OCI-LY1 (cell line): ENCODE measurements at regions not wholly inside any gene's neighbourhood (a gene's known extent, or its start where the extent isn't known, plus 50 kb on each side); places are given as distances from the start of the nearest gene placed in this dataset.

ENCODE experiments used
- H2AFZ ChIP-seq: fragments of 200-600 bp; sonication (generic), shearing (Covaris generic); 2 replicates; pipeline ENCODE4 v1.6.0; 2014; ENCODE audit warnings: antibody characterized with exemption, mild to moderate bottlenecking, low read length
- H3F3A ChIP-seq: fragments of 200-600 bp; sonication (generic), shearing (Covaris generic); 2 replicates; pipeline ENCODE4 v1.6.0; 2014; ENCODE audit warnings: mild to moderate bottlenecking, antibody characterized with exemption, low read length, moderate library complexity; ENCODE audit not compliant: insufficient read depth
- H3K27ac ChIP-seq: fragments of 200-600 bp; sonication (generic); 2 replicates; pipeline ENCODE4 v1.5.1; 2014; ENCODE audit warnings: low read length, mixed run types, mild to moderate bottlenecking, low read depth; ENCODE audit not compliant: poor library complexity, severe bottlenecking
- H3K27me3 ChIP-seq: fragments of 200-600 bp; sonication (generic); 2 replicates; pipeline ENCODE4 v1.6.0; 2014; ENCODE audit warnings: antibody characterized with exemption, mild to moderate bottlenecking, low read length, moderate library complexity; ENCODE audit not compliant: insufficient read depth
- H3K36me3 ChIP-seq: fragments of 200-600 bp; sonication (generic); 2 replicates; pipeline ENCODE4 v1.6.1; 2014; ENCODE audit warnings: mild to moderate bottlenecking, antibody characterized with exemption, low read length, moderate library complexity, mixed read lengths; ENCODE audit not compliant: insufficient read depth
- H3K4me1 ChIP-seq: fragments of 200-600 bp; sonication (generic); 2 replicates; pipeline ENCODE4 v1.5.1; 2014; ENCODE audit warnings: mild to moderate bottlenecking, low read length, moderate library complexity; ENCODE audit not compliant: insufficient read depth, severe bottlenecking
- H3K4me2 ChIP-seq: fragments of 200-600 bp; sonication (generic), shearing (Covaris generic); 2 replicates; pipeline ENCODE4 v1.6.1; 2014; ENCODE audit warnings: low read length
- H3K4me3 ChIP-seq: fragments of 200-600 bp; sonication (generic); 2 replicates; pipeline ENCODE4 v1.5.1; 2014; ENCODE audit warnings: low read length, low read depth, mild to moderate bottlenecking, mixed read lengths; ENCODE audit not compliant: poor library complexity, severe bottlenecking
- H3K79me2 ChIP-seq: fragments of 200-600 bp; shearing (Covaris generic); 2 replicates; pipeline ENCODE4 v1.6.1; 2016; ENCODE audit warnings: mixed run types, low read length, mixed read lengths; ENCODE audit not compliant: insufficient read depth
- H3K9ac ChIP-seq: fragments of 200-600 bp; sonication (generic), shearing (Covaris generic); 2 replicates; pipeline ENCODE4 v1.6.1; 2014; ENCODE audit warnings: mild to moderate bottlenecking, low read length, mixed read lengths
- H3K9me2 ChIP-seq: fragments of 200-600 bp; sonication (generic), shearing (Covaris generic); 2 replicates; pipeline ENCODE4 v1.6.1; 2014; ENCODE audit warnings: low read depth, mild to moderate bottlenecking, low read length, mixed read lengths
- H3K9me3 ChIP-seq: fragments of 200-600 bp; shearing (Covaris generic); 2 replicates; pipeline ENCODE4 v1.6.1; 2014; ENCODE audit warnings: low read length, mixed read lengths
- H4K20me1 ChIP-seq: fragments of 200-600 bp; sonication (generic), shearing (Covaris generic); 2 replicates; pipeline ENCODE4 v1.6.0; 2016; ENCODE audit warnings: mild to moderate bottlenecking, low read length; ENCODE audit not compliant: insufficient read depth
- EZH2 ChIP-seq: fragments of 200-600 bp; sonication (generic), shearing (Covaris generic); IDR thresholded peaks from 2 replicates; pipeline ENCODE4 v1.8.0; 2017; ENCODE audit warnings: borderline replicate concordance, mixed run types, mild to moderate bottlenecking, antibody characterized with exemption, low read length, moderate library complexity, mixed read lengths
- TF ChIP-seq, protein P1 (sequence below): fragments of 200-600 bp; sonication (generic), shearing (Covaris generic); IDR thresholded peaks from 2 replicates; pipeline ENCODE4 v1.5.1; 2017; ENCODE audit warnings: mild to moderate bottlenecking, antibody characterized with exemption, low read length, moderate library complexity, mixed read lengths

DNA sequence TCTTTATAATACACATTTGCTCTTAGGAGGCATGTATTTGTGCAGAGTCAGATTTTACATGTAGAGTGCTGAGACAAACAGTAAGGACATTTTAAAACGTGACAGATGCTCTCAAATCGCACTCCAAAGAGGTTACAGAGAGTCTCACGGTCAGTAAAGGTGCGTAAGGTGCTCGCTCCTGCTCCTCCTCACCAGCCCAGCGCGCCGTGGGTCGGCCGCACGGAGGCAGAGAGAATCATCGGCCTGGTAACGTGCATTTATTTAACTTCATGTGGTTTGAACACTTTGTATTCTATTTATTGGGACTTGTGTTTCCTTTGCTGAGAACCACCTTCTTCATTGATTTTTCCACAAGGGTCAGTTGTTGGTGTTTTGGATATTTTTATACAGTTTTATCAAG, 900.1 kb downstream of the BRD1 start:
- Histone ChIP-seq H3K27me3 (no peaks in the 10 kb centered on the region; the same call in 1 of the 2 replicates), H3F3A (no peaks in the 10 kb centered on the region), H3K9me3 (no peaks in the 10 kb centered on the region), H3K79me2 (no peaks in the 10 kb centered on the region), H3K4me3 (no peak overlapping the region), H4K20me1 (no peaks in the 10 kb centered on the region), H3K9ac (no peak overlapping the region), H3K36me3 (no peaks in the 10 kb centered on the region), H2AFZ (no peak overlapping the region), H3K4me2 (no peak overlapping the region), H3K9me2 (no peaks in the 10 kb centered on the region), H3K27ac (no peak overlapping the region), H3K4me1 (no peaks in the 10 kb centered on the region)
- TF ChIP-seq, protein P1, sequence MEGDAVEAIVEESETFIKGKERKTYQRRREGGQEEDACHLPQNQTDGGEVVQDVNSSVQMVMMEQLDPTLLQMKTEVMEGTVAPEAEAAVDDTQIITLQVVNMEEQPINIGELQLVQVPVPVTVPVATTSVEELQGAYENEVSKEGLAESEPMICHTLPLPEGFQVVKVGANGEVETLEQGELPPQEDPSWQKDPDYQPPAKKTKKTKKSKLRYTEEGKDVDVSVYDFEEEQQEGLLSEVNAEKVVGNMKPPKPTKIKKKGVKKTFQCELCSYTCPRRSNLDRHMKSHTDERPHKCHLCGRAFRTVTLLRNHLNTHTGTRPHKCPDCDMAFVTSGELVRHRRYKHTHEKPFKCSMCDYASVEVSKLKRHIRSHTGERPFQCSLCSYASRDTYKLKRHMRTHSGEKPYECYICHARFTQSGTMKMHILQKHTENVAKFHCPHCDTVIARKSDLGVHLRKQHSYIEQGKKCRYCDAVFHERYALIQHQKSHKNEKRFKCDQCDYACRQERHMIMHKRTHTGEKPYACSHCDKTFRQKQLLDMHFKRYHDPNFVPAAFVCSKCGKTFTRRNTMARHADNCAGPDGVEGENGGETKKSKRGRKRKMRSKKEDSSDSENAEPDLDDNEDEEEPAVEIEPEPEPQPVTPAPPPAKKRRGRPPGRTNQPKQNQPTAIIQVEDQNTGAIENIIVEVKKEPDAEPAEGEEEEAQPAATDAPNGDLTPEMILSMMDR, result no peak

DNA sequence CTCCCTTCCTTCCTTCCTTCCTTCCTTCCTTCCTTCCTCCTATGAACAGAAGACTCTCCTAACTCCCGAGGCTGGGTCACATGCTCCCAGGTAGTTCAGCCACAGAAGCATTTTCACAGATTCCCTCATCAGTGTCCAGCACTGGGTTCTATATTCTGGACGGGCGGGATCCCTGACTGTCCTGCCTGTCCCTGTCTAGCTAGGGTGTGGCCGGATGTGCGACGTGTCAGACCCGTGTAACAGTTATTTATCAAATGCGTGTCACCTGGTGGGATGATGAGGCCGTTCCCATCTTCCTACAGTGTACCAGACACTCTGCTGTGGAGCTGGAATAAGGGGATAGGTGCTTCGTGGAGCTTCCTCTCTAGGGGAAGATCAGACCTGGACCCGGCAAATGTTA, 901.0 kb downstream of the BRD1 start:
- Histone ChIP-seq H3K79me2 (no peaks in the 10 kb centered on the region), H3K4me1 (no peaks in the 10 kb centered on the region), H3K9me3 (no peaks in the 10 kb centered on the region), H3K9ac (no peak overlapping the region), H3F3A (no peaks in the 10 kb centered on the region), H2AFZ (no peak overlapping the region), H4K20me1 (no peaks in the 10 kb centered on the region), H3K27ac (no peak overlapping the region), H3K36me3 (no peaks in the 10 kb centered on the region), H3K4me2 (no peak overlapping the region), H3K27me3 (peaks cover 1% of the 10 kb centered on the region; the same call in 1 of the 2 replicates), H3K4me3 (no peak overlapping the region), H3K9me2 (no peaks in the 10 kb centered on the region)
- TF ChIP-seq EZH2, result no peak
- TF ChIP-seq, protein P1, result no peak

DNA sequence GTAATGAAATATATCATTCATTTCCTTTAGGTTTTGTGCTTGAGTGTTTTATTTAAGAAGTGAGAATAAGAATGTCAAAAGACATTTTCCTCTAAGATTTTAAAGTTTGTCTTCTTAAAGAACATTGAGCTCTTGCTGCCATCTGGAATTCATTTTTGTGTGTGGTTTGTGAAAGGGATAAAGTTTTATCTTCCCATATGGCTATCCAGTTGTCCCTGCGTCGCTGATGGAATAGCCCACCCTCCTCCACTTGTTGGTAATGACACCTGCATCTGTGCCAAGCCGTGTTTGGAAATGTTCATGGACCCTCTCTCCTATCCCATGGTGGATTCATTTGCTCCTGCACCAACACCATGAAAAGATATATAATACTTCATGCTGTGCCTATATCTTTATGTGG, 901.5 kb downstream of the BRD1 start:
- Histone ChIP-seq H4K20me1 (no peaks in the 10 kb centered on the region), H2AFZ (no peak overlapping the region), H3F3A (no peaks in the 10 kb centered on the region), H3K9me2 (no peaks in the 10 kb centered on the region), H3K9me3 (no peaks in the 10 kb centered on the region), H3K27ac (no peak overlapping the region), H3K79me2 (no peaks in the 10 kb centered on the region), H3K36me3 (no peaks in the 10 kb centered on the region), H3K4me3 (no peak overlapping the region), H3K27me3 (peaks cover 6% of the 10 kb centered on the region; the same call in 1 of the 2 replicates), H3K4me1 (no peaks in the 10 kb centered on the region), H3K4me2 (no peak overlapping the region), H3K9ac (no peak overlapping the region)
- TF ChIP-seq, protein P1, result no peak
- TF ChIP-seq EZH2, result no peak
